ENCODE measurements at regions not wholly inside any gene's neighbourhood (a gene's known extent, or its start where the extent isn't known, plus 50 kb on each side); places are given as distances from the start of the nearest gene placed in this dataset.
"Not testable (repeated sequence)": the region's sequence is repeated elsewhere in the genome, so short reads cannot be mapped to it uniquely, and the experiment has no call there.

DNA sequence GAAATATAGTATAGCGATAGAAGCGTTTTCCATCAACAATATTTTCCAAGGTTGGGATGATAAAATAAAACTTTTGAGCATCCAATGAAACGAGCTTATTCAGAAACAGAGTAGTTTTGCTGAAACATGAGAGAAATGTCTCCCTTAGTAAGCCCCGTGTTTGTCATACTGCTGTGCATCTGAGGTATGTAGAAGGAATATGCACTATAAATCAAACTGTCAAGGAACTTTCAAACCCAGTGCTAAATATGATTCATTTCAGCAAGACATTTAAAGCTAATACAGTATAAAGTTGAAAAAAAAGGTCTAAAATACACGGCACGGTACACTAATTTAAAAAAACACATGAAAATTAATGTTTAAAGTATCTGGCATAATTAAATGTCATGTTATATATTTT is 546.2 kb downstream of the SLITRK5 start:
- no peak for DNase-seq (ENCODE audit: low read depth)

- DNase-seq (ENCODE audit: low read depth): no peak
Measured at GRCh38 chr13:88217883-88218282, 546.7 kb downstream of the SLITRK5 start.

DNA sequence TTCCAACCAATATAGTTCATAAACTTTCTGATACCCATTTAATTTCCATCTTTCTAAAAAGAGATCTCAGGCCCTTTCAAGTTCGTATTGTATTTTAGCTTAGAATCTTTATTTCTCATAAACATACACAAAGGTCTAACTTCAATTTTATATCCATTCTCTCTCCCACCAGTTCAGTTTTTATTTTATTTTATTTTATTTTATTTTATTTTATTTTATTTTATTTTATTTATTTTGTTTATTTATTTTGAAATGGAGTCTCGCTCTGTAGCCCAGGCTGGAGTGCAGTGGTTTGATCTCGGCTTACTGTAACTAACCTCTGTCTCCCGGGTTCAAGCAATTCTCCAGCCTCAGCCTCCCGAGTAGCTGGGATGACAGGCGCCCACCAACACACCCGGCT is 552.8 kb downstream of the SLITRK5 start:
- no peak for DNase-seq (ENCODE audit: low read depth)

GRCh38 chr13:88235441-88235840 is 564.3 kb downstream of the SLITRK5 start:
- no peak for DNase-seq (ENCODE audit: low read depth)

- no peak for DNase-seq (ENCODE audit: low read depth)
Measured at GRCh38 chr13:88246239-88246638, 575.1 kb downstream of the SLITRK5 start.

GRCh38 chr13:88248393-88248792 is 577.2 kb downstream of the SLITRK5 start:
- no peak for DNase-seq (ENCODE audit: low read depth)

- DNase-seq (ENCODE audit: low read depth): no peak
Measured at GRCh38 chr13:88257706-88258105, 586.5 kb downstream of the SLITRK5 start.

DNA sequence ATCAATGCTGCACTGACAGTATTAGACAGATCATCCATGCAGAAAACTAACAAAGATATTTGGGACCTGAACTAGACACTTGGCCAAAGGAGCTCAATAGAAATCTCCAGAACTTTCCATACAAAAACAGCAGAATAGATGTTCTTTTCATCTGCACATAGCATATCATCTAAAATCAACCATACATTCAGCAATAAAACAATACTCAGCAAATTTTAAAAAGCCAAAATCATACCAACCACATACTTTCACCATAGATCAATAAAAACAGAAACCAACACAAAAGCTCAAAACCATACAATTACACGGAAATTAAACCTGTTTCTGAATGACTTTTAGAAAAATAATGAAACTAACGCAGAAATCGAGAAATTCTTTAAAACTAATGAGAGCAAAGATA is 592.6 kb downstream of the SLITRK5 start:
- DNase-seq (ENCODE audit: low read depth): no peak

- no peak for DNase-seq (ENCODE audit: low read depth)
Measured at GRCh38 chr13:88281841-88282240, 610.7 kb downstream of the SLITRK5 start.

GRCh38 chr13:88285329-88285728 is 614.2 kb downstream of the SLITRK5 start:
- no peak for DNase-seq (ENCODE audit: low read depth)

- no peak for DNase-seq (ENCODE audit: low read depth)
Measured at GRCh38 chr13:88288326-88288725, 617.2 kb downstream of the SLITRK5 start.

DNA sequence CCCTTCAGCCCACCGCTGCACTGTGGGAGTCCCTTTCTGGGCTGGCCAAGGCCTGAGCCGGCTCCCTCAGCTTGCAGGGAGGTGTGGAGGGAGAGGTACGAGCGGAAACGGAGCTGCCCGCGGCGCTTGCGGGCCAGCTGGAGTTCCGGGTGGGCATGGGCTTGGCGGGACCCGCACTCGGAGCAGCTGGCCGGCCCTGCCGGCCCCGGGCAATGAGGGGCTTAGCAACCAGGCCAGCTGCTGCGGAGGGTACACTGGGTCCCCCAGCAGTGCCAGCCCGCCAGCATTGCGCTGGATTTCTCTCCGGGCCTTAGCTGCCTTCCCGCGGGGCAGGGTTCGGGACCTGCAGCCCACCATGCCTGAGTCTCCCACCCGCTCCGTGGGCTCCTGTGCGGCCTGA is 620.6 kb downstream of the SLITRK5 start:
- DNase-seq (ENCODE audit: low read depth): not testable (repeated sequence)

DNA sequence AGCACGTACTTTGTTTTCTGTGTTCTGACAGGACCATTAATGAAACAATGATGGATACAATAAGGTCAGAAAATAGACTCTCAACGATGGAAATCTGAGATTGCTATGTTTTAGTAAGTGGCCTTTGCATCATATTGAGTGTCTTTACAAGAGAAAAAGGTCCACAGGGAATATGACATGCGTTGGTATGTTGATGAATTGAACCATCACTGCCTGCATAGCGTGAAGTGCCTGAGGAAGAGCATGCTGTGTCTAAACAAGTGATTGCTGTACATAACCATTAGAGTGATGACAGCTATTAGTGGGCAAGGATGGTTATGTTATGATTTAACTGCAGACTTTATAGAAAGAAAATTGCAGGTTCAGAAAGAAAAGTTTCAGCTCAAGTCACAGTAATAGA is 623.2 kb downstream of the SLITRK5 start:
- no peak for DNase-seq (ENCODE audit: low read depth)

- DNase-seq (ENCODE audit: low read depth): no peak
Measured at GRCh38 chr13:88303157-88303556, 632.0 kb downstream of the SLITRK5 start.

DNA sequence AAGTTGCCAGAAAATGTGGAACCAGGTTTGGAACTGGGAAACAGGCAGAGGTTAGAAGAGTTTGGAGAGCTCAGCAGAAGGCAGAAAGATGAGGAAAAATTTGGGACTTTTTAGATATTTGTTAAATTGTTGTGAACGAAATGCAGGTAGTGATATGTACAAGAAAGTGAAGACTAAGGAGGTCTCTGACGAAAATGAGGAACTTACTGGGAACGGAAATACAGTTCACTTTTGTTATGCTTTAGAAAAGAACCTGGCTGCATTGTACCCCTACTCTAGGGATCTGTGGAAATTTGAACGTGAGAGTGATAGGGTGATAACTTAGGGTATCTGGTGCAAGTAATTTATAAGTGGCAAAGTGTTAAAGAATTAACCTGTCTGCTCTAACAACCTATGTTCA is 632.4 kb downstream of the SLITRK5 start:
- DNase-seq (ENCODE audit: low read depth): no peak

- DNase-seq (ENCODE audit: low read depth): no peak
Measured at GRCh38 chr13:88314496-88314895, 643.3 kb downstream of the SLITRK5 start.

DNA sequence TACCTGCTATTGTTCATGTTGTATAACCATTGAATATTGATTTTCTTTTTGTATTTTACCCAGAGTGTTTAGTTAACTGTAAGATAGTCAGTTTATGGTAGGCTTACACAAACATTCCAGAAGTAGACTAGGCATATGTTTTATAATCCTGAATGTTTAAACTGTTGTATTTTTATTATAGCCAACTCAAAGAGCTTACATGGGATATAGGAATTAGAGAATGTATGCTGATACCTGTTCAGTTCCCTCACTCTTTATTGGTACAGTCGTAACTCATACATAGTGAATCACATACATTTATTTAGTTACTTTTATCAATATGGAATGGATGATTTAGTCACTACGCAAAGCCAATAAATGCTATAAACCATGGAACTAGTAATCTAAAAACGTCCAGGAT is 657.9 kb downstream of the SLITRK5 start:
- DNase-seq (ENCODE audit: low read depth): no peak

DNA sequence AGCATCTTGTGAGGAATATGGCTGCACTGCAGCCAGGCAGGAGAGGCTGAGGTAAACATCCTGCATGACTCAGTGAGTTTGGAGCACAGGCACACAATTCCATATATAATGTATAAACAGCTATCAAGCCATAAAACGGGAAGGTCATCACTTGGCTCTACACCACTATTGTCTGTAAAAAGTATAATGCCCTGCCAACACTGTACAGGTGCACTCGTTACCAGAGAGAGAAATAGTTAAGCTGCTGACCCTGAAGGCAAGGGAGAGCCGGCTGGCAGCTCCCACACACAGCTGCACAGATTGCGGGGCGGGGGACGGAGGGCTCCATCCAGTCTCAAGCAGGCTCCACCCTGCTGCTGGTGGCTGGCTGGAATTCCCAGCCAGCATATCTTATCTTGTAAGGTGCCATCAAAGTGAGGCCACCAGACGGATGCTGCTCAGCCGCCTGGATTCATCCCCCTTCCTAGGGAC is 668.1 kb downstream of the SLITRK5 start:
- no peak for DNase-seq (ENCODE audit: low read depth)

DNA sequence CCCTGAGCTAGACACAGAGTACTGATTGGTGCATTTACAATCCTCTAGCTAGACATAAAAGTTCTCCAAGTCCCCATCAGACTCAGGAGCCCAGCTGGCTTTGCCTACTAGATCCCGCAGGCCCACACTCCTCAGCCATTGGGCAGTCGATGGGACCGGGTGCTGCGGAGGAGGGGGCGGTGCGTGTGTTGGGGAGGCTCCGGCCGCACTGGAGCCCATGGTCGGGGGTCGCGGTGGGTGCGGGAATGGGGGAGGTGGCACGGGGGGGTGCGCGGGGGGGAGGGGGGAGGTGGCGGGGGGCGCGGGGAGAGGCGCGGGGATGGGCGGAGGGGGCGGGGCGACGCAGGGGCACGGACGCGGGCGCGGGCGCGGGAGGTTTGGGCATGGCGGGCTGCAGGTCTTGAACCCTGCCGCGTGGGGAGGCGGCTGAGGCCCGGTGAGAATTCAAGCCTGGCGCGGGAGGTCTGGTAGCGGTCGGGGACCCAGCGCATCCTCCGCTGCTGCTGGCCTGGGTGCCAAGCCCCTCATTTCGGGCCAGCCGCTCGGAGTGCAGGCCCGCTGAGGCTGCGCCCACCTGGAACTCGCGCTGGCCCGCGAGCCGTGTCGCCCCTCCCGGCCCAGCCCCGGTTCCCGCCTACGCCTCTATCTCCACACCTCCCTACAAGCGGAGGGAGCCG is 674.1 kb downstream of the SLITRK5 start:
- DNase-seq (ENCODE audit: low read depth): no peak

DNA sequence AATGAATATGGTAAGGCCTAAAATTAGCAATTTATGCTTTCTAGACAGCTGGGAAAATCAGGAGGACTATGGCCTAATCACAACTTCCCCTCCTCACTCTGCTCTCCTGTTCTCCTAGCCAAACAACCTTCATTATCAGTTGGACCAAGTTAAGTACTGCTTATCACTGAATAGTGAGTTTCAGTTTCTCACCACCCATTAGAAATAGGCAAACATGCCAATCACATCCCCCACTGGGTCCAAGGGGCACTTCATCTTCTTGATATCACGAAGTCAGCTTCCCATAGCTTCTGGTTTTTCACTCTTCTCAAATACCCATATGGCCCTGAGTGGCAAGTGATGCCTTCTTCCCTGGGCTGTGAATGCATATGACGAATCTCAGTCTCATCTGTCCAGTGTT is 689.6 kb downstream of the SLITRK5 start:
- no peak for DNase-seq (ENCODE audit: low read depth)

DNA sequence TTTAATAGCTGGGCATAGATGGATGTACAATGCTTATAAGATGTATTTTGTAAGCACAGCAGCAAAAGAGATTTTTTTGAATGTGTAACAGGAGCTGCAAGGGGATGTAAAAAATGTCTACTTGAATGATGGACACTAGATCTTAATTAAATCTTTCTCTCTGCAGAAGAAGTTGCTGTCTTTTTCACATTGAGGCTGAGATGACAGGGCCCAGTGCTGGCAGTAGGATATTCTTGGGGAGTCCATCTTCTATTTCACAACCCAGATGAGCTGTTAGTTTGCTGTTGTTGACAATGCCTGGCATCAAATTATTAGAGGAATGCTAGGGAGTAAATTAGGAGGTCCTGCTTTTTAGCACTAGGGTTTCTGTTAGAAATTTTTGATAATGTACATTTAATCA is 698.7 kb downstream of the SLITRK5 start:
- DNase-seq (ENCODE audit: low read depth): no peak

DNA sequence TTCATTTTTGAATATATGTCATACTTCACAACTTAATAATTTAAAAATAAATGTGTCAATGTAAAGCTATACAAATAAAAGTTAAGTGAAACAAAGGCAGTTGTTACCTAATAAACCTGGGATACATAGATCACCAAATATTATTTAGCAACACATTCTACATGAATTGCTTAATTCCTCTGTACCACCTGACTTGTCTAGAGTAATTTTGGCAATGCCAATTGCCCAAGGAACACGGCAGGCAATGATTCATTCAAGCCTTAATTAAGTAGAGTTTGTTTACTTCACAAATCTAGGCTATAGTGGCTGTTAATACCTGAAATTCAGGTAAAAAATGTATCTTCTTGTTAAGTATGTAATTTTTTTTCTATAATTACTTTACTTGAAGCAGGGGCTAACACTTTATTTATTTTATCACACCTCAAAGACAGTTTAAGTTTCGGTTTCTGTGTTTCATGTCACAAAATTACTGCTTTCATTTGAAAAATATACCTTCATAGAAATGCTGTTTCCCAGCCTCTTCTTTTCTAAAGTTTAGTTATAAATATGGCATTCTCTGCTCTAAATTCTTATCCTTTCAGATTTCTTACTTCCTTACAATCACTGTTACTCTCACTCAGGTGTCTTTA is 705.7 kb downstream of the SLITRK5 start:
- no peak for DNase-seq (ENCODE audit: low read depth)

DNA sequence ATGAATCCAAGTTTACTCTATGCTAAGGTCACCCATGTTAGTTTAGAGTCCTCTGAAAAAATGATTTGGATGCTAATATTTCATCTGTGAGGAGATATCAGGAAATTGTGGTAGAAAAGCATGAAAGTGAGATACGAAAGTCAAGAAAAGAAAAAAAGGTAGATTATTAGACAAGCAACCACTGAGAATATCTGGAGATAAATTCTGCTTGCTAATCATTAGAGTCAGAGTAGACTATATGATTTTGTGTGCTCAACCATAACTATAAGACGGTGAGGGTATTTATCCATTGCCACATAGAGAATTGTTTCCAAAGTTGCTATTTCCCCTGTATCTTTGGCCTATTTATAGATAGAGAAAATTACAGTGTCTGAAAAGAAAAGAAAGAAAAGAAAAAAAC is 706.7 kb downstream of the SLITRK5 start:
- DNase-seq (ENCODE audit: low read depth): no peak

Data from HT1080 (cell line).